ENCODE measurements at regions not wholly inside any gene's neighbourhood (a gene's known extent, or its start where the extent isn't known, plus 50 kb on each side); places are given as distances from the start of the nearest gene placed in this dataset.

DNA sequence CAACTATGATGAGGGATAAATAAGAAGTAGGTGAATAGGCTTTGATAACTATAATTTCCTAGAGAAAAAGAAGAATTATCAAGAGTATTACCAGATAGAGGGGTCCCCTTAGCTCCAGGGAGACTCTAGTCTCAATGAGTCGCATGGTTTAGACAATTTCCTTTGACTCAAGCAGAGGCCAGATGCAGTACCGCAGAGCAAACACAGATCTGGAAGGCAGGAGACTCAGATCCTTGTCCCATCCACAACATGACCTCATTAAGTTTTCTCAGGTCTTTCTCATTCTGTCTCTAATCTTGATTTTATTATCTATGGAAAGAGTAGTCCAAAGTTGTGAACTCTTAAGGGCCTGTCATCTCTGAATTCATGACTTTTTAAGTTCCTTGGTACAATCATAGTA is 987.9 kb downstream of the NTRK3 start:
- TF ChIP-seq TCF12 (IDR thresholded peaks at IDR 0.05; ENCODE audit: low read depth, low read length) (no peak), EZH2 (IDR thresholded peaks at IDR 0.05; ENCODE audit: low read depth, low read length, severe bottlenecking) (no peak), CTCF (IDR thresholded peaks at IDR 0.05; ENCODE audit: control extremely low read depth in 1 of 3, insufficient read depth in 1 of 3, low read depth in 1 of 3, low read length in 3 of 3) (no peak), POLR2AphosphoS5 (IDR thresholded peaks at IDR 0.05; ENCODE audit: low read depth, low read length) (no peak)
- TF ChIP-seq, protein P1, sequence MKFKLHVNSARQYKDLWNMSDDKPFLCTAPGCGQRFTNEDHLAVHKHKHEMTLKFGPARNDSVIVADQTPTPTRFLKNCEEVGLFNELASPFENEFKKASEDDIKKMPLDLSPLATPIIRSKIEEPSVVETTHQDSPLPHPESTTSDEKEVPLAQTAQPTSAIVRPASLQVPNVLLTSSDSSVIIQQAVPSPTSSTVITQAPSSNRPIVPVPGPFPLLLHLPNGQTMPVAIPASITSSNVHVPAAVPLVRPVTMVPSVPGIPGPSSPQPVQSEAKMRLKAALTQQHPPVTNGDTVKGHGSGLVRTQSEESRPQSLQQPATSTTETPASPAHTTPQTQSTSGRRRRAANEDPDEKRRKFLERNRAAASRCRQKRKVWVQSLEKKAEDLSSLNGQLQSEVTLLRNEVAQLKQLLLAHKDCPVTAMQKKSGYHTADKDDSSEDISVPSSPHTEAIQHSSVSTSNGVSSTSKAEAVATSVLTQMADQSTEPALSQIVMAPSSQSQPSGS (IDR thresholded peaks at IDR 0.05; ENCODE audit: low read length), result no peak
